Suppressor macrophage (primary cell): ENCODE measurements at regions not wholly inside any gene's neighbourhood (a gene's known extent, or its start where the extent isn't known, plus 50 kb on each side); places are given as distances from the start of the nearest gene placed in this dataset.
"Not testable (repeated sequence)": the region's sequence is repeated elsewhere in the genome, so short reads cannot be mapped to it uniquely, and the experiment has no call there.

Source experiments
- DNase-seq, 4 experiments: peaks; one replicate each; pipeline ENCODE4 v3.0.0-alpha.2; 2020 to 2022

- peak in 2 of 4 experiments; percentile 11 to 32 for DNase-seq
Observed at GRCh38 chr5:50590444-50591189, 75.8 kb upstream of the PARP8 start.

GRCh38 chr5:50591338-50591737 is 75.1 kb upstream of the PARP8 start:
- DNase-seq: not testable (repeated sequence)

GRCh38 chr5:50593681-50594080 is 72.8 kb upstream of the PARP8 start:
- no peak for DNase-seq

- DNase-seq: no peak
Observed at GRCh38 chr5:50595199-50595598, 71.2 kb upstream of the PARP8 start.

GRCh38 chr5:50601576-50601975 is 64.9 kb upstream of the PARP8 start:
- not testable (repeated sequence) for DNase-seq

- DNase-seq: no peak
Observed at GRCh38 chr5:50606179-50606578, 60.3 kb upstream of the PARP8 start.

GRCh38 chr5:50607456-50607855 is 59.0 kb upstream of the PARP8 start:
- not testable (repeated sequence) for DNase-seq

GRCh38 chr5:50607953-50608705 is 58.3 kb upstream of the PARP8 start:
- DNase-seq: not testable (repeated sequence)

- peak; percentile 12 to 71 (median 58) for DNase-seq
Observed at GRCh38 chr5:50613057-50613456, 53.4 kb upstream of the PARP8 start.
